ENCODE measurements at regions not wholly inside any gene's neighbourhood (a gene's known extent, or its start where the extent isn't known, plus 50 kb on each side); places are given as distances from the start of the nearest gene placed in this dataset.
"Not testable (repeated sequence)": the region's sequence is repeated elsewhere in the genome, so short reads cannot be mapped to it uniquely, and the experiment has no call there.

DNA sequence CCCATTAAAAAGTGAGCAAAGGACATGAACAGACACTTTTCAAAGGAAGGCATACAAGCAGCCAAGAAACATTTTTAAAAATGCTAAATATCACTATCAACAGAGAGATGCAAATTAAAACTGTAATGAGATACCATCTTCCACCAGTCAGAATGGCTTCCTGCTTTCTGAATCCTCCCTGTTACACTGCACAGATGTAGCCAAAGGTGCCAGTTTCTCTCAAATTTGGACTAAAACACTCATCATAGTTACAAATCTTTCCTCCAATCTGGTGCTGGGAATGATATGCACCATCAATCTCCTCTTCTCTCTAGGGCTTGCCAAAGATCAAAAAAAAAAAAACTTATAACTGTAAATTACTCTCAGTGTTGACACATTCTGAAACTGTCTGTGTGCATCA is 311.8 kb upstream of the CLEC14A start:
- Histone ChIP-seq H3K9me3 (peaks cover 0 to 27% (median 0%) of the 10 kb centered on the region in 3 donors), H3K4me3 (no peak overlapping the region), H3K4me1 (no peaks in the 10 kb centered on the region), H3K36me3 (no peaks in the 10 kb centered on the region), H3K27ac (no peak overlapping the region), H3K27me3 (no peaks in the 10 kb centered on the region)
- TF ChIP-seq, protein P1, sequence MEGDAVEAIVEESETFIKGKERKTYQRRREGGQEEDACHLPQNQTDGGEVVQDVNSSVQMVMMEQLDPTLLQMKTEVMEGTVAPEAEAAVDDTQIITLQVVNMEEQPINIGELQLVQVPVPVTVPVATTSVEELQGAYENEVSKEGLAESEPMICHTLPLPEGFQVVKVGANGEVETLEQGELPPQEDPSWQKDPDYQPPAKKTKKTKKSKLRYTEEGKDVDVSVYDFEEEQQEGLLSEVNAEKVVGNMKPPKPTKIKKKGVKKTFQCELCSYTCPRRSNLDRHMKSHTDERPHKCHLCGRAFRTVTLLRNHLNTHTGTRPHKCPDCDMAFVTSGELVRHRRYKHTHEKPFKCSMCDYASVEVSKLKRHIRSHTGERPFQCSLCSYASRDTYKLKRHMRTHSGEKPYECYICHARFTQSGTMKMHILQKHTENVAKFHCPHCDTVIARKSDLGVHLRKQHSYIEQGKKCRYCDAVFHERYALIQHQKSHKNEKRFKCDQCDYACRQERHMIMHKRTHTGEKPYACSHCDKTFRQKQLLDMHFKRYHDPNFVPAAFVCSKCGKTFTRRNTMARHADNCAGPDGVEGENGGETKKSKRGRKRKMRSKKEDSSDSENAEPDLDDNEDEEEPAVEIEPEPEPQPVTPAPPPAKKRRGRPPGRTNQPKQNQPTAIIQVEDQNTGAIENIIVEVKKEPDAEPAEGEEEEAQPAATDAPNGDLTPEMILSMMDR (IDR thresholded peaks at IDR 0.05), result no peak
- TF ChIP-seq EP300 (IDR thresholded peaks at IDR 0.05), result no peak
- no peak for TF ChIP-seq POLR2AphosphoS5 (IDR thresholded peaks at IDR 0.05)
- TF ChIP-seq POLR2A (IDR thresholded peaks at IDR 0.05), result no peak
- no peak for ATAC-seq

DNA sequence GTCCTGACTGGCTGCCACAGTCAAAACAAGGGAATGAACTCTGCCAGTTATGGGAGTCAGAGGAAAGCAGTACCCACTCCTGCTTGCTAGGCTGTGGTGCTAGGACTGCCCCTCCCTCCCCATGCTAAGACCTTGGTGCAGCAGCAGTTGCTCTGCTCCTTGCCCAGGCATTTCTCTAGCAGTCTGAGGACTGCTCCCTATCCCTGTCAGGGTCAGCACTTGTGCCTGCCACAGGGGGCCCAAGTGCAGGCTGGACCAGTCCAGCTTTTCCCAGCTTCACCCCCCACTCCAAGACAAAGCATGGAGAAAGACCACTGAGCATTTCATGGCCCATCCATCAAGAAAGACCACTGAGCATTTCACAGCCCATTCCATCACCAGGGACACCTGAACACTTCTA is 305.8 kb upstream of the CLEC14A start:
- Histone ChIP-seq H3K27me3 (no peaks in the 10 kb centered on the region), H3K27ac (no peak overlapping the region), H3K4me3 (no peak overlapping the region), H3K36me3 (no peaks in the 10 kb centered on the region), H3K4me1 (no peaks in the 10 kb centered on the region), H3K9me3 (peaks cover 0 to 39% (median 0%) of the 10 kb centered on the region in 3 donors)
- no peak for ATAC-seq
- TF ChIP-seq POLR2AphosphoS5 (IDR thresholded peaks at IDR 0.05) (no peak), POLR2A (IDR thresholded peaks at IDR 0.05) (no peak), EP300 (IDR thresholded peaks at IDR 0.05) (no peak)

DNA sequence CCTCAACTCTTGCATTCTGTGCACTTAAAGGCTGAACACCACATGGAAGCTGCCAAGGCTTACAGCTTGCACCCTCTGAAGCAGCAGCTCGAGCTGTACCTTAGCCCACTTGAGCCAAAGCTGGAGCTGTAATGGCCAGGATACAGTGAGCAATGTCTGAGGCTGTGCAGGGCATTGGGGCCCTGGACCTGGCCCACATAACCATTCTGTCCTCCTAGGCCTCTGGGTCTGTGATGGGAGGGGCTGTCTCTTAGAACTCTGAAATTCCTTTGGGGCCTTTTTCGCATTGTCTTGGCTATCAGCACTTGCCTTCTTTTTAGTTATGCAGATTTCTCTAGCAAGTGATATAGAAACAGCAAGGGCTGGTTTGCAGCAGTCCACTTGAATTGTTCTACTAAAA is 303.8 kb upstream of the CLEC14A start:
- WGBS, 2 donors (ENCODE audit: low coverage in 1 of 2), result 75% methylated on average over 2 of the region's 2 CpGs; no CpG with 5 or more reads in 1 of the 2 donors
- Histone ChIP-seq H3K4me1 (no peaks in the 10 kb centered on the region), H3K9me3 (peaks cover 0 to 35% (median 0%) of the 10 kb centered on the region in 3 donors), H3K4me3 (no peak overlapping the region), H3K27ac (no peak overlapping the region), H3K36me3 (no peaks in the 10 kb centered on the region), H3K27me3 (no peaks in the 10 kb centered on the region)
- no peak for ATAC-seq
- TF ChIP-seq POLR2AphosphoS5 (IDR thresholded peaks at IDR 0.05), result no peak
- TF ChIP-seq, protein P1 (IDR thresholded peaks at IDR 0.05), result no peak
- no peak for TF ChIP-seq EP300 (IDR thresholded peaks at IDR 0.05)
- no peak for TF ChIP-seq POLR2A (IDR thresholded peaks at IDR 0.05)

DNA sequence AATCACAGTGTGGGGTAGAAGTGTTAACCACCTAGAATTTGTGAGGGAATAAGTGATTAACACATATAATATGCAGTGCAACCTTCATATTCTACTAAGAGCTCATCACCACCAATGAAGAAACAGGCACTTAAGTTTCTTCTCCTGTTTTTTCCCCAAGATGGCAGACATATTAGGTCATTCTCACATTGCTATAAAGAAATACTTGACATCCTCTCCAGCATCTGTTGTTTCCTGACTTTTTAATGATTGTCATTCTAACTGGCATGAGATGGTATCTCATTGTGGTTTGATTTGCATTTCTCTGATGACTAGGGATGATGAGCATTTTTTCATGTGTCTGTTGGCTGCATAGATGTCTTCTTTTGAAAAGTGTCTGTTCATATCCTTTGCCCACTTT is 301.5 kb upstream of the CLEC14A start:
- H3K36me3 ChIP-seq, H3K4me3 ChIP-seq, H3K27ac ChIP-seq, ATAC-seq, H3K4me1 ChIP-seq, H3K27me3 ChIP-seq: not testable (repeated sequence)
- H3K9me3 ChIP-seq, result peaks cover 0 to 18% (median 0%) of the 10 kb centered on the region in 3 donors

DNA sequence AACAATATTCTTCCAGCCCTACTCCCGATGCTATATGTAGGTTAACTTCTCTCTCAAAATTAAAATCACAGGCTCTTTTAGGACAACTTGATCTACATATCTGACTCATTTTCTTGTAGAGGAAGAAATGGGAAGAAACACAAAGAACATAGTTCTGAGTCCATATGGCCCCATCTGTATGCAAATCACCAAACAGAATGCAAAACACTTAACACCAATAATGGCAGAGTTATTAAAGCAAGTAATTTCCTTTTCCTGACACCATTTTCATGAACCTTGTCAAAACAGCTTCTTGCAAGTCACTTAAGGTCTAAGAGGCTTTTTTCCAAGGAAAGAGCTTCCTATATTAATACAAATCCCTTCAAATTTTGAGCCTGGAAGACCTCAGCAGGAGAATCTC is 300.4 kb upstream of the CLEC14A start:
- no peaks in the 10 kb centered on the region for H3K4me1 ChIP-seq
- no peak for ATAC-seq
- WGBS, 2 donors (ENCODE audit: low coverage in 1 of 2), result 60 to 63% methylated on average over 1 of the region's 1 CpG

DNA sequence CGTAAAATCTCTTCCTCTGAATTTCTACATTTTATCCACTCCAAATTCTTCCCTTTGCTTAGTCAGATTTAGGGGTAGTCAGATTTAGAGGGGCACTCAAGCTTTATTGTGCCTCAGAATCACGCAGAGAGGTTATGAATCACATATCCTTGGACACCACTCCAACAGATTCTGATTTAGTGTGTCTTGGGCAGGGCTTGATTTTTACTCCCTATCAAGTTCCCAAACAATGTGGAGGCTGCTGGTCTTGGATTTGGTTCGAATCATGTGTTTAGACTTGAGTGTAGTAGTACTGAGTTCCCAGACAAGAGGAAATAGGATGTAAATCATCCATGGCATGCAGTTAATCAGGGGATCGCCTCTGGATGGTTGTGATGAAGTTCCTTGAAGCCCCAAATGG is 298.1 kb upstream of the CLEC14A start:
- Histone ChIP-seq H3K4me1 (no peaks in the 10 kb centered on the region), H3K9me3 (peaks cover 0 to under 1% (median 0%) of the 10 kb centered on the region in 3 donors), H3K27ac (no peak overlapping the region), H3K4me3 (no peak overlapping the region), H3K36me3 (no peaks in the 10 kb centered on the region), H3K27me3 (no peaks in the 10 kb centered on the region)
- ATAC-seq, result no peak
- WGBS, 2 donors (ENCODE audit: low coverage in 1 of 2), result 72% methylated on average over 2 to 3 of the region's 4 CpGs
- TF ChIP-seq, protein P1 (IDR thresholded peaks at IDR 0.05), result no peak
- TF ChIP-seq POLR2A (IDR thresholded peaks at IDR 0.05) (no peak), EP300 (IDR thresholded peaks at IDR 0.05) (no peak), POLR2AphosphoS5 (IDR thresholded peaks at IDR 0.05) (no peak)

More for the DNA sequence above, 300.4 kb upstream of the CLEC14A start:
- Histone ChIP-seq H3K27me3 (no peaks in the 10 kb centered on the region), H3K27ac (no peak overlapping the region), H3K9me3 (peaks cover 0 to 15% (median 0%) of the 10 kb centered on the region in 3 donors), H3K36me3 (no peaks in the 10 kb centered on the region), H3K4me3 (no peak overlapping the region)
- TF ChIP-seq POLR2AphosphoS5 (IDR thresholded peaks at IDR 0.05), result no peak
- TF ChIP-seq EP300 (IDR thresholded peaks at IDR 0.05), result no peak
- TF ChIP-seq, protein P1 (IDR thresholded peaks at IDR 0.05), result no peak
- no peak for TF ChIP-seq POLR2A (IDR thresholded peaks at IDR 0.05)

All from gastroesophageal sphincter (tissue), 4 donors.